GM23338 (cell line): ENCODE measurements at regions not wholly inside any gene's neighbourhood (a gene's known extent, or its start where the extent isn't known, plus 50 kb on each side); places are given as distances from the start of the nearest gene placed in this dataset.
A peak's percentile ranks its signal among the peaks of the same experiment; 100 is the strongest.

Source experiments
- ATAC-seq: fragments of 200-7000 bp; cut with Tn5 transposase; 3 replicates; pipeline ENCODE4 v1.9.1; 2020
- DNase-seq: peaks from one replicate; pipeline ENCODE4 v3.0.0-alpha.2; 2015; ENCODE audit warnings: low spot score
- H2AFZ ChIP-seq: fragments of 200-600 bp; sonication (generic); 2 replicates; pipeline ENCODE4 v1.8.0; 2016; ENCODE audit warnings: antibody characterized with exemption, mild to moderate bottlenecking, moderate library complexity
- H3F3A ChIP-seq: fragments of 200-600 bp; sonication (generic); replicated peaks from 2 replicates; pipeline ENCODE4 v1.8.0; 2017; ENCODE audit warnings: antibody characterized with exemption, mixed run types, low read depth
- H3K27ac ChIP-seq: fragments of 200-600 bp; sonication (generic); 2 replicates; pipeline ENCODE4 v1.6.1; 2016; ENCODE audit warnings: low read depth
- H3K27me3 ChIP-seq: fragments of 200-600 bp; sonication (generic); 2 replicates; pipeline ENCODE4 v1.8.0; 2016; ENCODE audit warnings: mild to moderate bottlenecking, mixed run types, moderate library complexity; ENCODE audit not compliant: insufficient read depth
- H3K36me3 ChIP-seq: fragments of 200-600 bp; sonication (generic); 2 replicates; pipeline ENCODE4 v1.8.0; 2016; ENCODE audit warnings: mild to moderate bottlenecking; ENCODE audit not compliant: insufficient read depth
- H3K4me1 ChIP-seq: fragments of 200-600 bp; sonication (generic); 2 replicates; pipeline ENCODE4 v1.8.0; 2016; ENCODE audit warnings: mild to moderate bottlenecking, moderate library complexity; ENCODE audit not compliant: insufficient read depth
- H3K4me2 ChIP-seq: fragments of 200-600 bp; sonication (generic); 2 replicates; pipeline ENCODE4 v1.7.1; 2017; ENCODE audit warnings: mixed run types
- H3K4me3 ChIP-seq: fragments of 200-600 bp; sonication (generic); 2 replicates; pipeline ENCODE4 v1.6.1; 2016; ENCODE audit warnings: mixed run types
- H3K79me2 ChIP-seq: fragments of 200-600 bp; sonication (generic); replicated peaks from 2 replicates; pipeline ENCODE4 v1.8.0; 2017; ENCODE audit warnings: mild to moderate bottlenecking; ENCODE audit not compliant: insufficient read depth
- H3K9me2 ChIP-seq: fragments of 200-600 bp; sonication (generic); 2 replicates; pipeline ENCODE4 v1.8.0; 2017; ENCODE audit not compliant: insufficient read depth
- H4K20me1 ChIP-seq: fragments of 200-600 bp; sonication (generic); replicated peaks from 2 replicates; pipeline ENCODE4 v1.8.0; 2017; ENCODE audit warnings: mild to moderate bottlenecking; ENCODE audit not compliant: insufficient read depth
- H3K27ac Mint-ChIP-seq: 2 replicates; pipeline ENCODE4 v1.8.0; 2020; ENCODE audit warnings: inconsistent platforms, mild to moderate bottlenecking, moderate library complexity, mixed read lengths
- H3K27me3 Mint-ChIP-seq: 3 replicates; pipeline ENCODE4 v1.8.0; 2022; ENCODE audit warnings: low read depth, mild to moderate bottlenecking, moderate library complexity, mixed read lengths, inconsistent platforms; ENCODE audit not compliant: insufficient read depth, poor library complexity
- H3K36me3 Mint-ChIP-seq: 3 replicates; pipeline ENCODE4 v1.8.0; 2021; ENCODE audit warnings: low read depth, mild to moderate bottlenecking, inconsistent platforms, moderate library complexity, mixed read lengths
- H3K4me1 Mint-ChIP-seq: 3 replicates; pipeline ENCODE4 v1.8.0; 2020; ENCODE audit warnings: mild to moderate bottlenecking, inconsistent platforms, mixed read lengths
- H3K4me3 Mint-ChIP-seq: 3 replicates; pipeline ENCODE4 v1.8.0; 2021; ENCODE audit warnings: moderate library complexity, mild to moderate bottlenecking, inconsistent platforms, mixed read lengths
- H3K9me3 Mint-ChIP-seq: 3 replicates; pipeline ENCODE4 v1.8.0; 2020; ENCODE audit warnings: moderate library complexity, mild to moderate bottlenecking, inconsistent platforms, mixed read lengths
- CREB1 ChIP-seq: fragments of 250-450 bp; sonication (Bioruptor Pico); IDR thresholded peaks from 2 replicates; pipeline ENCODE4 v1.5.0; 2020; ENCODE audit warnings: low read depth, mild to moderate bottlenecking, moderate library complexity
- EZH2 ChIP-seq: fragments of 200-600 bp; sonication (generic); IDR thresholded peaks from one replicate; pipeline ENCODE4 v1.8.0; 2017; ENCODE audit warnings: antibody characterized with exemption, mild to moderate bottlenecking, low read depth; ENCODE audit not compliant: unreplicated experiment
- EZH2phosphoT487 ChIP-seq: fragments of 200-600 bp; sonication (generic); IDR thresholded peaks from one replicate; pipeline ENCODE4 v1.8.1; 2018; ENCODE audit warnings: antibody characterized with exemption; ENCODE audit not compliant: unreplicated experiment
- JUNB ChIP-seq: IDR thresholded peaks from one replicate; pipeline ENCODE4 v1.6.1; 2016; ENCODE audit warnings: antibody characterized with exemption; ENCODE audit not compliant: unreplicated experiment
- NANOG ChIP-seq: IDR thresholded peaks from 2 replicates; pipeline ENCODE4 v1.6.1; 2016; ENCODE audit warnings: antibody characterized with exemption, borderline replicate concordance
- POLR2AphosphoS5 ChIP-seq: IDR thresholded peaks from 2 replicates; pipeline ENCODE4 v1.6.1; 2016; ENCODE audit warnings: antibody characterized with exemption, low read depth
- STAT1 ChIP-seq: IDR thresholded peaks from one replicate; pipeline ENCODE4 v1.6.1; 2016; ENCODE audit warnings: antibody characterized with exemption; ENCODE audit not compliant: unreplicated experiment
- ZNF114 ChIP-seq: fragments of 250-450 bp; sonication (Bioruptor Pico); IDR thresholded peaks from 2 replicates; pipeline ENCODE4 v1.5.0; 2020; ENCODE audit warnings: mild to moderate bottlenecking, moderate library complexity
- ZNF331 ChIP-seq: fragments of 250-450 bp; sonication (Bioruptor Pico); IDR thresholded peaks from 2 replicates; pipeline ENCODE4 v1.5.0; 2020; ENCODE audit warnings: low read depth, mild to moderate bottlenecking, moderate library complexity
- TF ChIP-seq, protein P1 (sequence below): fragments of 250-450 bp; sonication (Bioruptor Pico); IDR thresholded peaks from 2 replicates; pipeline ENCODE4 v1.5.0; 2020; ENCODE audit warnings: mild to moderate bottlenecking, moderate library complexity
- TF ChIP-seq, protein P2 (sequence below): IDR thresholded peaks from 2 replicates; pipeline ENCODE4 v1.6.1; 2016; ENCODE audit warnings: antibody characterized with exemption
- TF ChIP-seq, protein P3 (sequence below): IDR thresholded peaks from one replicate; pipeline ENCODE4 v1.6.1; 2018; ENCODE audit warnings: antibody characterized with exemption; ENCODE audit not compliant: unreplicated experiment

DNA sequence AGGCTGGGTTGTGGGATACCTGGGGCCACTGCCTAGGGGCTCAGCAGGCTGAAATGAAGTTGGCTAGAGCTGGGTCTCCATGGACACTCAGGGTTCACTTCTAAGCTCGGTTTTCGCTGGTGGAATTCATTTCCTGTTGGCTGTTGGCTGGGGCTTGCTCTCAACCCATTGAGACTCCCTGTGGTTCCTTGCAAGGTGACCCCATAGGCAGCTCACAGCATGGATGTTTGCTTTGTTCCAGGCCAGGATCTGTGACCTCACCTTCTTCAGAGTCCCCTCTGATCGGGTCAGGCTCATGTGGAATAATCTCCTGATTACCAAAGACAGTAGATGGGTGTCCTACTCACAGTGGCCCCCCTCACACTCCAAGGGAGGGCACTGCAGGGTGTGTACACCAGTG is 229.3 kb downstream of the QKI start (continued):
- TF ChIP-seq, protein P1, sequence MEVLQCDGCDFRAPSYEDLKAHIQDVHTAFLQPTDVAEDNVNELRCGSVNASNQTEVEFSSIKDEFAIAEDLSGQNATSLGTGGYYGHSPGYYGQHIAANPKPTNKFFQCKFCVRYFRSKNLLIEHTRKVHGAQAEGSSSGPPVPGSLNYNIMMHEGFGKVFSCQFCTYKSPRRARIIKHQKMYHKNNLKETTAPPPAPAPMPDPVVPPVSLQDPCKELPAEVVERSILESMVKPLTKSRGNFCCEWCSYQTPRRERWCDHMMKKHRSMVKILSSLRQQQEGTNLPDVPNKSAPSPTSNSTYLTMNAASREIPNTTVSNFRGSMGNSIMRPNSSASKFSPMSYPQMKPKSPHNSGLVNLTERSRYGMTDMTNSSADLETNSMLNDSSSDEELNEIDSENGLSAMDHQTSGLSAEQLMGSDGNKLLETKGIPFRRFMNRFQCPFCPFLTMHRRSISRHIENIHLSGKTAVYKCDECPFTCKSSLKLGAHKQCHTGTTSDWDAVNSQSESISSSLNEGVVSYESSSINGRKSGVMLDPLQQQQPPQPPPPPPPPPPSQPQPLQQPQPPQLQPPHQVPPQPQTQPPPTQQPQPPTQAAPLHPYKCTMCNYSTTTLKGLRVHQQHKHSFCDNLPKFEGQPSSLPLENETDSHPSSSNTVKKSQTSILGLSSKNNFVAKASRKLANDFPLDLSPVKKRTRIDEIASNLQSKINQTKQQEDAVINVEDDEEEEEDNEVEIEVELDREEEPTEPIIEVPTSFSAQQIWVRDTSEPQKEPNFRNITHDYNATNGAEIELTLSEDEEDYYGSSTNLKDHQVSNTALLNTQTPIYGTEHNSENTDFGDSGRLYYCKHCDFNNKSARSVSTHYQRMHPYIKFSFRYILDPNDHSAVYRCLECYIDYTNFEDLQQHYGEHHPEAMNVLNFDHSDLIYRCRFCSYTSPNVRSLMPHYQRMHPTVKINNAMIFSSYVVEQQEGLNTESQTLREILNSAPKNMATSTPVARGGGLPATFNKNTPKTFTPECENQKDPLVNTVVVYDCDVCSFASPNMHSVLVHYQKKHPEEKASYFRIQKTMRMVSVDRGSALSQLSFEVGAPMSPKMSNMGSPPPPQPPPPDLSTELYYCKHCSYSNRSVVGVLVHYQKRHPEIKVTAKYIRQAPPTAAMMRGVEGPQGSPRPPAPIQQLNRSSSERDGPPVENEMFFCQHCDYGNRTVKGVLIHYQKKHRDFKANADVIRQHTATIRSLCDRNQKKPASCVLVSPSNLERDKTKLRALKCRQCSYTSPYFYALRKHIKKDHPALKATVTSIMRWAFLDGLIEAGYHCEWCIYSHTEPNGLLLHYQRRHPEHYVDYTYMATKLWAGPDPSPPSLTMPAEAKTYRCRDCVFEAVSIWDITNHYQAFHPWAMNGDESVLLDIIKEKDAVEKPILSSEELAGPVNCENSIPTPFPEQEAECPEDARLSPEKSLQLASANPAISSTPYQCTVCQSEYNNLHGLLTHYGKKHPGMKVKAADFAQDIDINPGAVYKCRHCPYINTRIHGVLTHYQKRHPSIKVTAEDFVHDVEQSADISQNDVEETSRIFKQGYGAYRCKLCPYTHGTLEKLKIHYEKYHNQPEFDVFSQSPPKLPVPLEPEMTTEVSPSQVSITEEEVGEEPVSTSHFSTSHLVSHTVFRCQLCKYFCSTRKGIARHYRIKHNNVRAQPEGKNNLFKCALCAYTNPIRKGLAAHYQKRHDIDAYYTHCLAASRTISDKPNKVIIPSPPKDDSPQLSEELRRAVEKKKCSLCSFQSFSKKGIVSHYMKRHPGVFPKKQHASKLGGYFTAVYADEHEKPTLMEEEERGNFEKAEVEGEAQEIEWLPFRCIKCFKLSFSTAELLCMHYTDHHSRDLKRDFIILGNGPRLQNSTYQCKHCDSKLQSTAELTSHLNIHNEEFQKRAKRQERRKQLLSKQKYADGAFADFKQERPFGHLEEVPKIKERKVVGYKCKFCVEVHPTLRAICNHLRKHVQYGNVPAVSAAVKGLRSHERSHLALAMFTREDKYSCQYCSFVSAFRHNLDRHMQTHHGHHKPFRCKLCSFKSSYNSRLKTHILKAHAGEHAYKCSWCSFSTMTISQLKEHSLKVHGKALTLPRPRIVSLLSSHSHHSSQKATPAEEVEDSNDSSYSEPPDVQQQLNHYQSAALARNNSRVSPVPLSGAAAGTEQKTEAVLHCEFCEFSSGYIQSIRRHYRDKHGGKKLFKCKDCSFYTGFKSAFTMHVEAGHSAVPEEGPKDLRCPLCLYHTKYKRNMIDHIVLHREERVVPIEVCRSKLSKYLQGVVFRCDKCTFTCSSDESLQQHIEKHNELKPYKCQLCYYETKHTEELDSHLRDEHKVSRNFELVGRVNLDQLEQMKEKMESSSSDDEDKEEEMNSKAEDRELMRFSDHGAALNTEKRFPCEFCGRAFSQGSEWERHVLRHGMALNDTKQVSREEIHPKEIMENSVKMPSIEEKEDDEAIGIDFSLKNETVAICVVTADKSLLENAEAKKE, result no peak
- TF ChIP-seq NANOG, result no peak
- TF ChIP-seq JUNB, result no peak

DNA sequence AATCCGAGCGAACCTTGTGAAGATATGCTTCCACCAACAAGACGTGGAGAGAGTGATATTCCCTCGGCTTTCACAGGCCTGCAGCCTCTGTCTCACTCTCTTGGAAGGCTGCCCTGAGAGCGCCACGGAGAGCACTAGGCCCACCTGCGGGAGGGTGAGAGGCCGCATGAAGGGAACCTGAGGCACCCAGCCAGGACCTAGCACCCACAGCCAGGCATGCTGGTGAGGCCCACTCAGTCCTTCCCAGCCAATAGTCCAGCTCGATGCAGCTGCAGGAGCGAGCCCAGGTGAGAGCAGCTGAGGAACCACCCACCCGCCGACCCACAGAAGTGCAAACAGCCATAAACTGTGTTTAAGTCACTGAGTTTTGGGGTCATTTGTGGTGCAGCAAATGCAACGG is 227.2 kb downstream of the QKI start:
- H3K4me1 Mint-ChIP-seq, result no peaks in the 10 kb centered on the region
- no peak overlapping the region for H3K4me3 Mint-ChIP-seq
- H3K27me3 Mint-ChIP-seq, result peaks cover 2% of the 10 kb centered on the region
- Histone ChIP-seq H3K27me3 (no peaks in the 10 kb centered on the region), H3F3A (no peaks in the 10 kb centered on the region), H3K9me2 (no peaks in the 10 kb centered on the region), H3K36me3 (no peaks in the 10 kb centered on the region), H3K27ac (no peak overlapping the region), H2AFZ (peak overlapping the region; percentile 59; the same call in 1 of the 2 replicates), H3K4me3 (no peak overlapping the region), H3K4me2 (no peak overlapping the region), H3K4me1 (no peaks in the 10 kb centered on the region), H3K79me2 (no peaks in the 10 kb centered on the region), H4K20me1 (no peaks in the 10 kb centered on the region)
- H3K27ac Mint-ChIP-seq, result no peak overlapping the region
- no peak for ATAC-seq
- no peak for DNase-seq
- H3K36me3 Mint-ChIP-seq, result no peaks in the 10 kb centered on the region; the same call in 2 of the 3 replicates
- peaks cover 5% of the 10 kb centered on the region; the same call in 2 of the 3 replicates for H3K9me3 Mint-ChIP-seq
- TF ChIP-seq, protein P2, sequence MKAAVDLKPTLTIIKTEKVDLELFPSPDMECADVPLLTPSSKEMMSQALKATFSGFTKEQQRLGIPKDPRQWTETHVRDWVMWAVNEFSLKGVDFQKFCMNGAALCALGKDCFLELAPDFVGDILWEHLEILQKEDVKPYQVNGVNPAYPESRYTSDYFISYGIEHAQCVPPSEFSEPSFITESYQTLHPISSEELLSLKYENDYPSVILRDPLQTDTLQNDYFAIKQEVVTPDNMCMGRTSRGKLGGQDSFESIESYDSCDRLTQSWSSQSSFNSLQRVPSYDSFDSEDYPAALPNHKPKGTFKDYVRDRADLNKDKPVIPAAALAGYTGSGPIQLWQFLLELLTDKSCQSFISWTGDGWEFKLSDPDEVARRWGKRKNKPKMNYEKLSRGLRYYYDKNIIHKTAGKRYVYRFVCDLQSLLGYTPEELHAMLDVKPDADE, result no peak
- TF ChIP-seq CREB1 (CRISPR knock-in tag) (no peak), ZNF114 (CRISPR knock-in tag) (no peak), EZH2phosphoT487 (no peak), POLR2AphosphoS5 (no peak), EZH2 (no peak), ZNF331 (no peak), STAT1 (no peak), JUNB (no peak), NANOG (no peak)
- TF ChIP-seq, protein P3, sequence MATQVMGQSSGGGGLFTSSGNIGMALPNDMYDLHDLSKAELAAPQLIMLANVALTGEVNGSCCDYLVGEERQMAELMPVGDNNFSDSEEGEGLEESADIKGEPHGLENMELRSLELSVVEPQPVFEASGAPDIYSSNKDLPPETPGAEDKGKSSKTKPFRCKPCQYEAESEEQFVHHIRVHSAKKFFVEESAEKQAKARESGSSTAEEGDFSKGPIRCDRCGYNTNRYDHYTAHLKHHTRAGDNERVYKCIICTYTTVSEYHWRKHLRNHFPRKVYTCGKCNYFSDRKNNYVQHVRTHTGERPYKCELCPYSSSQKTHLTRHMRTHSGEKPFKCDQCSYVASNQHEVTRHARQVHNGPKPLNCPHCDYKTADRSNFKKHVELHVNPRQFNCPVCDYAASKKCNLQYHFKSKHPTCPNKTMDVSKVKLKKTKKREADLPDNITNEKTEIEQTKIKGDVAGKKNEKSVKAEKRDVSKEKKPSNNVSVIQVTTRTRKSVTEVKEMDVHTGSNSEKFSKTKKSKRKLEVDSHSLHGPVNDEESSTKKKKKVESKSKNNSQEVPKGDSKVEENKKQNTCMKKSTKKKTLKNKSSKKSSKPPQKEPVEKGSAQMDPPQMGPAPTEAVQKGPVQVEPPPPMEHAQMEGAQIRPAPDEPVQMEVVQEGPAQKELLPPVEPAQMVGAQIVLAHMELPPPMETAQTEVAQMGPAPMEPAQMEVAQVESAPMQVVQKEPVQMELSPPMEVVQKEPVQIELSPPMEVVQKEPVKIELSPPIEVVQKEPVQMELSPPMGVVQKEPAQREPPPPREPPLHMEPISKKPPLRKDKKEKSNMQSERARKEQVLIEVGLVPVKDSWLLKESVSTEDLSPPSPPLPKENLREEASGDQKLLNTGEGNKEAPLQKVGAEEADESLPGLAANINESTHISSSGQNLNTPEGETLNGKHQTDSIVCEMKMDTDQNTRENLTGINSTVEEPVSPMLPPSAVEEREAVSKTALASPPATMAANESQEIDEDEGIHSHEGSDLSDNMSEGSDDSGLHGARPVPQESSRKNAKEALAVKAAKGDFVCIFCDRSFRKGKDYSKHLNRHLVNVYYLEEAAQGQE, result no peak
